Ishikawa (cell line): ENCODE measurements at regions not wholly inside any gene's neighbourhood (a gene's known extent, or its start where the extent isn't known, plus 50 kb on each side); places are given as distances from the start of the nearest gene placed in this dataset.
A peak's percentile ranks its signal among the peaks of the same experiment; 100 is the strongest.

ENCODE experiments used
- CEBPB ChIP-seq: IDR thresholded peaks from 2 replicates; pipeline ENCODE4 v1.6.1; 2012
- CREB1 ChIP-seq: IDR thresholded peaks from 2 replicates; pipeline ENCODE4 v1.6.1; 2012; ENCODE audit warnings: low read depth
- EGR1 ChIP-seq: IDR thresholded peaks from 2 replicates; pipeline ENCODE4 v1.6.1; 2012
- EP300 ChIP-seq: IDR thresholded peaks from 2 replicates; pipeline ENCODE4 v1.6.1; 2012; ENCODE audit warnings: borderline replicate concordance
- FOXM1 ChIP-seq: IDR thresholded peaks from 2 replicates; pipeline ENCODE4 v1.6.1; 2012; ENCODE audit warnings: low read depth, borderline replicate concordance
- MAX ChIP-seq: IDR thresholded peaks from 2 replicates; pipeline ENCODE4 v1.6.1; 2012
- NFIC ChIP-seq: IDR thresholded peaks from 2 replicates; pipeline ENCODE4 v1.6.1; 2012
- RAD21 ChIP-seq: IDR thresholded peaks from 2 replicates; pipeline ENCODE4 v1.6.1; 2012; ENCODE audit warnings: low read depth
- REST ChIP-seq: IDR thresholded peaks from 2 replicates; pipeline ENCODE4 v1.6.1; 2012; ENCODE audit warnings: low read depth, mild to moderate bottlenecking
- TAF1 ChIP-seq: IDR thresholded peaks from 2 replicates; pipeline ENCODE4 v1.6.1; 2012; ENCODE audit warnings: low read depth, mild to moderate bottlenecking
- TCF12 ChIP-seq: IDR thresholded peaks from 2 replicates; pipeline ENCODE4 v1.6.1; 2012; ENCODE audit warnings: low read depth
- TEAD4 ChIP-seq: IDR thresholded peaks from 2 replicates; pipeline ENCODE4 v1.6.1; 2012
- USF1 ChIP-seq: IDR thresholded peaks from 2 replicates; pipeline ENCODE4 v1.6.1; 2012
- YY1 ChIP-seq: IDR thresholded peaks from 2 replicates; pipeline ENCODE4 v1.6.1; 2012; ENCODE audit warnings: low read depth
- ZBTB7A ChIP-seq: IDR thresholded peaks from 2 replicates; pipeline ENCODE4 v1.6.1; 2012; ENCODE audit warnings: low read depth

- TF ChIP-seq USF1 (no peak), RAD21 (no peak), ZBTB7A (no peak), YY1 (no peak), NFIC (no peak), FOXM1 (no peak), CEBPB (no peak), REST (no peak), TEAD4 (no peak), TCF12 (no peak), EGR1 (no peak), MAX (no peak), EP300 (no peak), CREB1 (no peak), TAF1 (no peak)
Measured at GRCh38 chr5:60417500-60418181, 282.3 kb downstream of the DEPDC1B start.

GRCh38 chr5:60415443-60415842 is 284.5 kb downstream of the DEPDC1B start:
- TF ChIP-seq REST (no peak), USF1 (no peak), FOXM1 (no peak)

GRCh38 chr5:60410427-60410826 is 289.5 kb downstream of the DEPDC1B start:
- TF ChIP-seq YY1 (no peak), TCF12 (no peak), CEBPB (no peak), RAD21 (no peak), ZBTB7A (no peak), USF1 (no peak), EP300 (no peak), MAX (no peak), TAF1 (no peak), TEAD4 (no peak), REST (no peak), CREB1 (no peak), EGR1 (no peak)

GRCh38 chr5:60404171-60404570 is 295.8 kb downstream of the DEPDC1B start:
- TF ChIP-seq CEBPB (peak; percentile 64), TEAD4 (no peak)
